IMR-90 (cell line): ENCODE measurements at regions not wholly inside any gene's neighbourhood (a gene's known extent, or its start where the extent isn't known, plus 50 kb on each side); places are given as distances from the start of the nearest gene placed in this dataset.

Experiments
- ATAC-seq: fragments of 200-7000 bp; cut with Tn5 transposase; 2 replicates; pipeline ENCODE4 v1.9.1; 2020; ENCODE audit warnings: low read depth, mild to moderate bottlenecking, moderate library complexity
- BruUV-seq: library from RNA; stranded (reverse); fragments of 400-500 nt; replicated peaks from 2 replicates; lab custom pipeline; 2021; lab: Mats Ljungman, UMichigan
- CTCF ChIA-PET: fragments of 300-600 bp; formaldehyde crosslinking; extraction: SDS; loops from one replicate; lab custom pipeline; 2021; ENCODE audit warnings: antibody characterized with exemption; lab: Yijun Ruan, JAX
- POLR2A ChIA-PET: fragments of 300-600 bp; sonication (Branson Sonifier 250); formaldehyde crosslinking; loops from one replicate; lab custom pipeline; 2022; ENCODE audit warnings: antibody characterized with exemption; ENCODE audit not compliant: unreplicated experiment; lab: Charles Lee
- DNase-seq: peaks from one replicate; pipeline ENCODE4 v3.0.0; 2013
- H2AFZ ChIP-seq: replicated peaks from 2 replicates; pipeline ENCODE3; 2013; ENCODE audit warnings: low read length, mild to moderate bottlenecking; ENCODE audit not compliant: poor library complexity
- H2AK5ac ChIP-seq: 2 replicates; pipeline ENCODE4 v1.6.1; 2013; ENCODE audit warnings: low read depth, low read length, inconsistent platforms
- H2AK9ac ChIP-seq: replicated peaks from 2 replicates; pipeline ENCODE3; 2013; ENCODE audit warnings: mild to moderate bottlenecking, low read depth, low read length, moderate library complexity; ENCODE audit not compliant: poor library complexity
- H2BK120ac ChIP-seq: 2 replicates; pipeline ENCODE4 v1.6.1; 2013; ENCODE audit warnings: low read depth, low read length, inconsistent platforms
- H2BK15ac ChIP-seq: 3 replicates; pipeline ENCODE4 v1.6.1; 2013; ENCODE audit warnings: low read depth, low read length, inconsistent platforms
- H2BK20ac ChIP-seq: 2 replicates; pipeline ENCODE4 v1.6.1; 2013; ENCODE audit warnings: low read depth, mild to moderate bottlenecking, inconsistent platforms, low read length, moderate library complexity
- H2BK5ac ChIP-seq: 2 replicates; pipeline ENCODE4 v1.6.1; 2013; ENCODE audit warnings: mild to moderate bottlenecking, low read depth, low read length, inconsistent platforms; ENCODE audit not compliant: poor library complexity, severe bottlenecking
- H3K14ac ChIP-seq: replicated peaks from 2 replicates; pipeline ENCODE4 v1.6.1; 2013; ENCODE audit warnings: low read depth, low read length, inconsistent platforms
- H3K18ac ChIP-seq: 2 replicates; pipeline ENCODE4 v1.6.1; 2013; ENCODE audit warnings: low read depth, low read length, control low read depth
- H3K23ac ChIP-seq: 2 replicates; pipeline ENCODE4 v1.6.1; 2013; ENCODE audit warnings: low read depth, low read length, inconsistent platforms
- H3K27ac ChIP-seq: 2 replicates; pipeline ENCODE4 v1.5.1; 2013; ENCODE audit warnings: mild to moderate bottlenecking, control low read depth, low read length; ENCODE audit not compliant: insufficient read depth
- H3K27me3 ChIP-seq: 2 replicates; pipeline ENCODE4 v1.6.1; 2013; ENCODE audit warnings: low read length; ENCODE audit not compliant: control insufficient read depth, insufficient read depth
- H3K36me3 ChIP-seq: 2 replicates; pipeline ENCODE4 v1.6.1; 2013; ENCODE audit warnings: low read length, mixed read lengths; ENCODE audit not compliant: control insufficient read depth, insufficient read depth
- H3K4ac ChIP-seq: 2 replicates; pipeline ENCODE4 v1.6.1; 2013; ENCODE audit warnings: low read depth, low read length, inconsistent platforms
- H3K4me1 ChIP-seq: 2 replicates; pipeline ENCODE4 v1.6.1; 2013; ENCODE audit warnings: low read length, mixed read lengths; ENCODE audit not compliant: control insufficient read depth, insufficient read depth
- H3K4me2 ChIP-seq: 2 replicates; pipeline ENCODE4 v1.6.1; 2013; ENCODE audit warnings: low read depth, mild to moderate bottlenecking, control low read depth, low read length, moderate library complexity
- H3K4me3 ChIP-seq: 2 replicates; pipeline ENCODE4 v1.5.1; 2013; ENCODE audit warnings: low read depth, mild to moderate bottlenecking, control low read depth, low read length, moderate library complexity; ENCODE audit not compliant: insufficient read depth
- H3K56ac ChIP-seq: 2 replicates; pipeline ENCODE4 v1.6.1; 2013; ENCODE audit warnings: low read length, inconsistent platforms; ENCODE audit not compliant: insufficient read depth; ENCODE audit errors: extremely low read depth
- H3K79me1 ChIP-seq, 2 experiments: 2 replicates each; pipeline ENCODE4 v1.6.1; 2013; ENCODE audit warnings: low read length in 2 of 2, inconsistent platforms in 1 of 2, low read depth in 1 of 2
- H3K9ac ChIP-seq: 2 replicates; pipeline ENCODE4 v1.6.1; 2013; ENCODE audit warnings: low read depth, low read length, control low read depth
- H3K9me1 ChIP-seq: 2 replicates; pipeline ENCODE4 v1.6.1; 2013; ENCODE audit warnings: low read length, inconsistent platforms; ENCODE audit not compliant: insufficient read depth
- H3K9me3 ChIP-seq: 2 replicates; pipeline ENCODE4 v1.6.1; 2013; ENCODE audit warnings: low read length; ENCODE audit not compliant: control insufficient read depth, insufficient read depth
- H4K20me1 ChIP-seq: 2 replicates; pipeline ENCODE4 v1.6.1; 2013; ENCODE audit warnings: low read length, inconsistent platforms; ENCODE audit not compliant: insufficient read depth
- H4K5ac ChIP-seq: 2 replicates; pipeline ENCODE4 v1.6.1; 2013; ENCODE audit warnings: mild to moderate bottlenecking, low read depth, low read length, control low read depth
- H4K8ac ChIP-seq, 2 experiments: 2 replicates each; pipeline ENCODE4 v1.6.1; 2013; ENCODE audit warnings: low read depth in 2 of 2, low read length in 2 of 2, control low read depth in 1 of 2, inconsistent platforms in 1 of 2
- H4K91ac ChIP-seq: 2 replicates; pipeline ENCODE4 v1.6.1; 2013; ENCODE audit warnings: low read depth, low read length, inconsistent platforms; ENCODE audit not compliant: insufficient read depth
- CEBPB ChIP-seq: IDR thresholded peaks from 2 replicates; pipeline ENCODE4 v1.6.1; 2012; ENCODE audit warnings: low read depth, low read length, improper control_type of control experiment
- NFE2L2 ChIP-seq: fragments of 150-350 bp; IDR thresholded peaks from 2 replicates; pipeline ENCODE4 v1.6.1; 2016; ENCODE audit warnings: low read depth, mild to moderate bottlenecking, low read length
- RAD21 ChIP-seq: IDR thresholded peaks from 2 replicates; pipeline ENCODE4 v1.6.1; 2012; ENCODE audit warnings: low read length, improper control_type of control experiment
- RFX5 ChIP-seq: IDR thresholded peaks from 2 replicates; pipeline ENCODE4 v1.8.0; 2012; ENCODE audit warnings: low read depth, mild to moderate bottlenecking, low read length, moderate library complexity
- WGBS, 2 experiments: methylation state at CpG; one replicate each; pipeline versions ENCODE4 v1.1.5 to v1.1.7; 2013; ENCODE audit warnings: missing lambda C conversion rate in 2 of 2; ENCODE audit not compliant: insufficient read length in 1 of 2; ENCODE audit errors: extremely low coverage in 2 of 2; 5-methylcytosine and 5-hydroxymethylcytosine counted together
- dilution Hi-C: fragments of 300-500 bp; cut with HindIII; formaldehyde crosslinking; loops from one replicate; pipeline ENCODE4 v1.14.3; 2018; ENCODE audit warnings: low sequenced_read_pairs; ENCODE audit not compliant: unreplicated experiment
- in situ Hi-C: fragments of 300-500 bp; cut with MboI; formaldehyde crosslinking; loops from 3 replicates; pipeline ENCODE4 v1.14.3; 2019; ENCODE audit warnings: low sequenced_read_pairs, inconsistent platforms, mixed read lengths
- intact Hi-C: fragments of 100-400 bp; cut with micrococcal nuclease; formaldehyde crosslinking; loops from 2 replicates; pipeline ENCODE4 v1.10.0; 2022
- TF ChIP-seq, protein P1 (sequence below): fragments of 150-350 bp; IDR thresholded peaks from 2 replicates; pipeline ENCODE4 v1.6.1; 2016; ENCODE audit warnings: low read depth, mild to moderate bottlenecking, low read length, moderate library complexity, borderline replicate concordance

GRCh38 chr6:14633479-14633878 is 515.9 kb downstream of the CD83 start:
- in situ Hi-C loops (no loop called here), dilution Hi-C loops (no loop called here), intact Hi-C loops (no loop called here)
- Histone ChIP-seq H2BK15ac (no peak overlapping the region), H4K8ac (no peak overlapping the region), H3K4me1 (no peaks in the 10 kb centered on the region), H3K4ac (no peak overlapping the region), H3K79me1 (no peaks in the 10 kb centered on the region), H4K5ac (no peak overlapping the region), H2BK120ac (no peak overlapping the region), H2AK9ac (no peak overlapping the region), H3K27ac (no peak overlapping the region), H2BK5ac (no peak overlapping the region), H2BK20ac (no peak overlapping the region), H3K4me3 (no peak overlapping the region), H3K27me3 (peaks cover 8% of the 10 kb centered on the region; the same call in 1 of the 2 replicates), H3K4me2 (no peak overlapping the region), H2AFZ (no peak overlapping the region), H4K20me1 (no peaks in the 10 kb centered on the region), H3K9me3 (no peaks in the 10 kb centered on the region), H3K23ac (no peak overlapping the region), H4K91ac (no peak overlapping the region), H3K9ac (no peak overlapping the region), H3K56ac (no peak overlapping the region), H2AK5ac (no peak overlapping the region), H3K14ac (no peak overlapping the region; the same call in 1 of the 2 replicates), H3K9me1 (no peaks in the 10 kb centered on the region), H3K18ac (no peak overlapping the region), H3K36me3 (no peaks in the 10 kb centered on the region)
- ATAC-seq (no peak), DNase-seq (no peak)
- TF ChIP-seq NFE2L2 = no peak
- no peak for TF ChIP-seq RFX5
- no peak for TF ChIP-seq CEBPB
- TF ChIP-seq, protein P1, sequence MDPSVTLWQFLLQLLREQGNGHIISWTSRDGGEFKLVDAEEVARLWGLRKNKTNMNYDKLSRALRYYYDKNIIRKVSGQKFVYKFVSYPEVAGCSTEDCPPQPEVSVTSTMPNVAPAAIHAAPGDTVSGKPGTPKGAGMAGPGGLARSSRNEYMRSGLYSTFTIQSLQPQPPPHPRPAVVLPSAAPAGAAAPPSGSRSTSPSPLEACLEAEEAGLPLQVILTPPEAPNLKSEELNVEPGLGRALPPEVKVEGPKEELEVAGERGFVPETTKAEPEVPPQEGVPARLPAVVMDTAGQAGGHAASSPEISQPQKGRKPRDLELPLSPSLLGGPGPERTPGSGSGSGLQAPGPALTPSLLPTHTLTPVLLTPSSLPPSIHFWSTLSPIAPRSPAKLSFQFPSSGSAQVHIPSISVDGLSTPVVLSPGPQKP = no peak
- no peak for TF ChIP-seq RAD21
- WGBS, 2 experiments = 53% methylated on average over 2 of the region's 3 CpGs; no CpG with 5 or more reads in 1 of the 2 experiments
- no TSS peak for BruUV-seq
- ChIA-PET POLR2A (no interaction called here), CTCF (no interaction called here)
